LHCN-M2 (cell line): ENCODE measurements at regions not wholly inside any gene's neighbourhood (a gene's known extent, or its start where the extent isn't known, plus 50 kb on each side); places are given as distances from the start of the nearest gene placed in this dataset.
"Not testable (repeated sequence)": the region's sequence is repeated elsewhere in the genome, so short reads cannot be mapped to it uniquely, and the experiment has no call there.

Source experiments
- DNase-seq: peaks from one replicate; pipeline ENCODE4 v3.0.0-alpha.2; 2012; ENCODE audit warnings: low read depth

DNA sequence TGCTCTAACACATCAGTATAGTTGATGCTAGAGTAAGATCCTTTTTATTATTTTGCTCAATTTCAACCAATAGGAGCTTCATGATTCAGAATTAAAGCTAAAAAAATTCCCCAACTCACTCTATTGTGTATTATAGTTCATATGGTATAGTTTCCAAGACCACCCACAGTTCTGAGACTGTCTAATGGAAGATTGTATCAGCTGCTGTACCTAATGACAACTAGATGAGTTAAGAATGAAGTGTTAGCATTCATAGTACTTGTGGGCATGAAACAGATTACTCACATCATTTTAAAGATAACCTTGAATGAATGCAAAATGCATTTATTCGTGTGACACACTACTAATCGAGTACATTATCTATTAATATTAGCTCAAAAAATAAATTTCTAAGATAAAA, 289.9 kb upstream of the ATP11B start:
- DNase-seq: no peak

DNA sequence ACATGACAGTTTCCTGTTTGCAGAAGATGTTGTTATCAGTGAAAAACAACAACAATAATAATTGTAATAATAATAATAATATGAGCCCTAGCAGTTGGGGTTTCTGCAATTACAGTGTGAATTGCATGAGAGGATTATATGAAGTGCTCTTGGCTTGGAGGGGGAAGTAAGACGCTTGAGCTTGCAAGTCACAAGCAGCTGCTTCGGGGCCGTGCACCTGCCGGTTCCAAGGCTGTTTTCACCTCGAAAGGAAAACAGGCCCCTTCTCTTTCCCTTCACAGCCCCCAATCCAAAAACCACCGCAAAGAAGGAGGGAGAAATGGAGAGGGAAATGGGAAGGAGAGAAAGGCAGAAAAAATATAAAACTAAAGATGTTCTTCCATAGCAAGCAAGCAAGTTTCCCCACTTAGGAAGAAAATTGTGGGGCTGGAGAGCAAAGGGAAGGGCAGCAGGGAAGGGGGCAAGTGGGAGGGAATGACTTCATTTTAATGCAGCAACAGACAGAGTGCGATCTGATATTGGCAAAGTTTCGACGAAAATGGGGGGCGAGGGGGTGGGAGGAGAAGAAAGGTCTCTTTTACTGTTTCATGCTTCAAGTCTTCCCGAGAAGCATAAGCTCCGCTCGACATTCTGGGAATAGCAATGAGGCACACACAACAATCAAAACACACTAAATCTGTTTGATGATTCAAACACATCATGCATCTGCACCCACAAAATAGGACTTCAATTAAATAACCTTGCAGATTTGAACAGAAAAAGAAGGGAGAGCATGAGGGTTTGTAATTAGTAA, 284.2 kb upstream of the ATP11B start:
- DNase-seq: no peak

DNA sequence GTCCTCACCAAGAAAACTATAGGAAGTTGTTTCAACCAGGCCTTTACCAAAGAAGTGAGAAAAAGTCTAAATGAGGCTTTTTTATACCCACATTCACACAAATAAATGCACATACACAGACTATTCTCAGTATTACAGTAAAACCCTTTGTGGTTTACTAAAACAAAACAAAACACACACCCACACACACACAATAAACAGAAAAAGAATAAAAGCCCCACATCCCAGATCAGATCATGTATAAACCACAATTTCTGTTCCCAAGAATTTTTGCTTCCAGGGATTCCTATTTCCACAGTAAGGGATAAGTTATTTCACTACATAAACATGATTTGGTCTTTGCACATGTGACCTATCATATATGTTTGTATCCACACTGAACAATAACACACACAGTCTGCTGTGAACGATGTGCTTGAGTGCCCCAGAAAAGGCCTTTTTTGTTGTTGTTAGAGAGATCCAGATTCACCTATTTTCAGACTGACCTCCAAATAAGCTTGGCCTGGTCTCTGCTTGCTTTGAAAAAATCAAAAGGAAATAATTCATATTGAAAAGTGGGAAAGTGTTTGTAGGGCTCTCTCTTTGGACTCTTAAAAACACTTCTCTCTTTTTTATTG, 283.4 kb upstream of the ATP11B start:
- DNase-seq: no peak

DNA sequence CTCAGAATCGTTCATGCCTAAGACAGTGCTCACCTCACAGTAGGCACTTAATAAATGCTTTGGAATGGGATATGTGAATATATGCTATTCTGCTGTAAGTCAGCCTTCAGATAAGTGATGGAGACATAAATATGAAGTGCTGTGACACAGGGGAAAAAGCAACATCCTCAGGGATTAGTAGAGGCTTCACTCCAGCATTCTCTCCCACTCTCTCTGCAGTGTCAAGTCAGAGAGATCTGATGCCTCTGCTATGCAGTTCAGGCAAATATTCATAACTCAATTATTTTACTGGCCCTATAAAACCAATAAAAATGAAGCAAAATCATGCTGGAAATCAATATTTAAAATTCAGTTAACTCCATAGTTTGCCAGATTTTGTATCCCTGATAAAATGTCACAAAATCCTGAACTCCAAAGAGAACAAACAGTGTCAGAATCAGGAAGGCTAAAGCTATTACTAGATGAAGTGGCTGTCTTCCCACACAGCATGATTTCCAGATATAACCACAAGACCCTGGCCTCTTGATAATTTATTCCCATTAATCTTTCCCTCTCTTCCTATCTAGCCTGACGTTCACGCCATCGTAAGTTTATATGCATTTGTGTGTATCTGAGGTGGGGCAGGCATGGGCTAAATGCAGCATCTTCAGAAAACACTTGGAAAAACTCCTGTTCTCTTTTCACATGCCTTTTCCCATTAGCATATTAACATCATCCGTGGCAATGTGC, 278.9 kb upstream of the ATP11B start:
- DNase-seq: no peak

DNA sequence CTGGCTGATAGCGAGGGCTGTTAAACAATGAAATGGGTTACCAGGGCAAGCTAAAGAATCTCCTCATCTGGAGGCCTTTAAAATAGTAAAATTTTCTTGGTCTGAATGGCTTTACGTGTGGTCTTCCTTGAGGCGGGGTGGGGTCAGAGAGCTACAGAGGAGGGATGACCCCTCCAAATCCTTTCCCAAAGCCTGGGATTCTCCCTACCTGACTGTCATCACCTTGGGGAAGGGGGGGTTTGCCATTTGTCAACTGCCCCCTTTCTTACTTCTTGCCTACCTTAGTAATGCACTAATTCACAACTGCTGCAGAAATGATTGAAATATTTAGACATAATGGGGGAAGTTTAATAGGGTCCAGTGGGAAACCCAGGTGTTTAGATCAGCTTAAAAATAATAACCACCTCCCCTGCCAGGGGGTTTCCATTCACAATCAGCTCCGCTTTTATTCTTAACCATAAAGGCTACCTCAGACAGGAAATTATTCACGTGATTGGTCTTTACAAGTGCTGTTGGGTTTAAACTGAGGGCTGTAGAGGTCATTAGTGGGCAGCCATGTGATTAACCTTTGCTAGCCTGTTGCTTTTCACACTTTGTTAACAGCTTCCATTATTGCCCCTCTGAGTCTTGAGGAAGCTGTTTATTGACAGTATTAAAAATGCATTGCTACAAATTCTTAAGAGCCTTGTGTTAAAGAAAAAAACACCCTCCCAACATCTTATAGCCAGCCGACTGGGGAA, 276.5 kb upstream of the ATP11B start:
- DNase-seq: no peak

DNA sequence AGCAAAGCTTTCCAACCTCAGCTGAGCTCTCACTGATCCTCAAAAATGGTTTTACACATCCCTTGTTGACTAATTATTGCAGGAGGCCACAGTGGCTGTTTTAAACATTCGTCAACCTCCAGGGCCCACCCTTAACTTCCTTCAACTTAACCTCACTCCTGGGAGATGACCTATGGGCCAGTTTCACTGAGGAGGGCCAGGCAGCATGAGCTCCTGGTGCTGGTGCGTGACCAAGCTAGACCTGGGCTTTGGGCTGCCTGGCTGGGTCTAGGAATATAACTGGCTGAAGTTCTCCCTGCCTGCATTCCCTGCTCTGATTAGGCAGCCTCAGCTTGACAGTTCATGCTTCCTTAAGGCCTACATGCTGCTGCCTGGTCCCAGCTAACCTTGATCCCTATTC, 273.7 kb upstream of the ATP11B start:
- no peak for DNase-seq

DNA sequence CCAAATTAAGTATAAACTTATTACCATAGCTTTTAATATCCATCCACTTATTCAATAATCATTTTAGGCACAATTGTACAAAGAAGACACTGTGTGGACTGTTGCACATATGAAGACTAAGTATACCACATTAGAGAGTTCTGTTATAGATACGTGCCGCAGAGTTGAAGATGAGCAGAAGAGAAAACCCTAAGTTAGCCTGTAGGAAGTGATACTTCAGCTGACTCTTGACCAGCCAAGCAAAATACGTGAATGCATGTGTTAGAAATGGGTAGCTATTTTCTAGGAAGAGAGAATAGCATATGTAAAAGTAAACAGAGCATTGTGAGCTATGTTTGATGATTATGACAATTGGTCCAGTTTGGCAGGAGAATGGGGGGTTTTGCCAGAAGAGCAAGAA, 272.0 kb upstream of the ATP11B start:
- no peak for DNase-seq

DNA sequence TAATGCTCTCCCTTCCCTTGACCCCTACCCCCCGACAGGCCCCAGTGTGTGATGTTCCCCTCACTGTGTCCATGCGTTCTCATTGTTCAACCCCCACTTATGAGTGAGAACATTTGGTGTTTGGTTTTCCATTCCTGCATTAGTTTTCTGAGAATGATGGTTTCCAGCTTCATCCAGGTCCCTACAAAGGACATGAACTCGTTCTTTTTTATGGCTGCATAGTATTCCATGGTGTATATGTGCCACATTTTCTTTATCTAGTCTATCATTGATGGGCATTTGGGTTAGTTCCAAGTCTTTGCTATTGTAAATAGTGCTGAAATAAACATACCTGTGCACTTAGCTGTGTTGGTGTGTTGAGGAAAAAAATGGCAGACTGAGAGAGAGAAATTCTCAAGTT, 269.9 kb upstream of the ATP11B start:
- not testable (repeated sequence) for DNase-seq

DNA sequence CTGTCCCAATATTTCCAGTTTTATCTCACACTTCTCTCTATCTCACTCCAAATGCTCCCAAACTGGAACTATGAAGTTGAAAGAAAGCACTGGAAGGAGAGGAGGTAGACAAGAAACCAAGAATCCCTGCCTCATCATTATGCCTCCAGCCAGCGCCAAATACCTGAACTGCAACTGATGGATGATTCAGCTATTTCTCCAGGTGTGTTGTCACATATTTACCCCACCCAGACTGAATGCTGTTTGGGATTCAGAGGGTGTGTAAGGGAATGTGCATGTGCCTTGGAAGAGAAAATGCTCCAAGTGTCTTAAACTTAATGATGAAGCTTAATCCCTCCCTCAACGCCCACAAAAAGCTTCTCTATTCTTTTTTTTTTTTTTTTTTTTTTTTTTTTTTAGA, 269.5 kb upstream of the ATP11B start:
- DNase-seq: no peak

DNA sequence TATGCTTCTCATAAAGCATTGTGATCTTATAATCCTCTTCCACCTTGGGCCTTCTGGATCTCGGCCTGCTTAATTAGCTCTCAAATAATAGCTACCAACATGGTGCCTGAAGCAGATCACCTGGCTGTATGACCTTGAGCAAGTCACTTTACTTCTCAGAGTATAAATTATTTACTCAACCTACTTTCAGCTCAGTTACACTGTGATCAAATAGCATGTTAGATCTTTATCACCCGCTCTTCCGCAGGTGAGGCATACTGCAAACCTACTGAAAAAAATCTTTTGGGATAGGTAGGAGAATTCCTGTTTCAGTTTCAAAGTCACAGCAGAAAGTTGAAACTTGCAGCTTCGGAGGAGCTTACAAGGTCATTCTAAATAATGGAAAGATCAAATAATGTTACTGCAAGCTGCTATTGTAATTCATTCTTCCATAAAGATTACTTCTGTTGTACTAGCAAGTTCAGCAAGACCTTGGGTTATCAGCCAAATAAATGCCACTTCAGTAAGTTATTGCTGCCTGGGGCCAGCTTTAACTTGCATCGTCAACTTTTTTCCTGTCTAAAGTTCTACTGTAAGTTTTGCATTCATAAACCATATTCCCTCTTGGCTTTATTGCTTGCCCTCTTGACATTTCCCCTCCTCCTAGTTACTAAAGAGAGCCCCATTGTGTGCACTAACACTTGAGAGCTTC, 268.4 kb upstream of the ATP11B start:
- no peak for DNase-seq

DNA sequence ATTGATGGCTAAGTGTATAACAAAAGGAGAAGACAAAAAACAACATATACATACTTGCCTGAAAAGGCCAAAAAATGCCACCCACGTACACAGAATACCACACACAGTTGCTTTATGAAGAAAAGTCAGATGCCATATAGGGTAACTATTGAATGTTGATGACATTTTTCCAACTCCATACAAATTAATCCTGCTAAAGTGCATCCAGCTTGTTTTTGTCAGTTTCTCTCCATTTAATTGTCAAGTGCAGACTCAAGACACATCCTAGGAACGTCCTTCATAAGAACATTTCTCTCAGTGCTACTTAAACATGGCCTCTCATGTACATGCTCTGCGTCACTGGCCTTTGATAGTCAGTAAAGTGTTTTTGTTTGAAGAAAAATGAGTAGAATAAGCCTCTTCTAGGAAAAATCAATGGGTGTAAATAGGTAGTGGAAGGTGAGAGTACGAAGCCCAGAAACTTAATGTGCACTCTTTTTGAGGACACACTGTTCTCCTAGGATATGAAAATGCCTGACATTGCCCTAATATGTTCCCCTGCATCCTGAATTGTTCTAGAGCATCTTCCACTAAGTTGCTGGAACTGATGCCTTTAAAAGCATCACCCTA, 267.4 kb upstream of the ATP11B start:
- no peak for DNase-seq

DNA sequence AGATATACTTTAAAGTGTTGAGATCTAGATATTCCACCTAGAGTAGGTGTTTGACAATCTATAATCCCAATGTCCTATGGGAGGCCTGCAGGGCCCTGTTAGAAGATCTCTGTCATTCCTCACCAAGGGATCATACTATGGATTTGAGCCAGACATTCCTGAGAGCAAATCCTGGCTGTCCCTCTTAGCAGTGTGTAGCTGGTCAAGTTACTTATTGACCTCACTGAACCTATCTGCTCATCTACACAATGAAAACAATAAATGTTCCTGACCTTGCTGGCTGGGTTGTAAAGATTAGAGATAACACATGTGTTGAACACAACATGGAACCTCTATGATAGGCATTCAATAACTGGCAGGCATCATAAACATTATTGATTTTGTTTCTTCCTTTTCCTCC, 265.6 kb upstream of the ATP11B start:
- no peak for DNase-seq

DNA sequence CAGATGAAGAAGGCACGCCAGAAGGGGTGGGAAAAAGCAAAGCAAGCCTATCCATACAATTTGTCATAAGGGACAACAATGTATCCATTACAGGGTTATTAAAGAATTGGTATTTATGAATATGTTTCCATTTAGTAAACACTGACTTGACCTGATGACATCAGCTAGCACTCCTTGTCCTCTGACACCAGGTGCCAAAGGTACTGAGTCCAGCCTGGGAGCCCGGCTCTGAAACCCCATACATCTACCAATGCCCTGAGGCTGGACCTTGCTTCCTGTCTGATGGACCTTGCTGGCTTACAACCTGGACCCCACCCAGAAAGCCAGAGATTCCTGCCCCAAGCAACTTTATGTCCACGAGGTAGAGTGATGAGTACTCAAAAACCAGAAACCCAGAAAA, 263.0 kb upstream of the ATP11B start:
- no peak for DNase-seq

DNA sequence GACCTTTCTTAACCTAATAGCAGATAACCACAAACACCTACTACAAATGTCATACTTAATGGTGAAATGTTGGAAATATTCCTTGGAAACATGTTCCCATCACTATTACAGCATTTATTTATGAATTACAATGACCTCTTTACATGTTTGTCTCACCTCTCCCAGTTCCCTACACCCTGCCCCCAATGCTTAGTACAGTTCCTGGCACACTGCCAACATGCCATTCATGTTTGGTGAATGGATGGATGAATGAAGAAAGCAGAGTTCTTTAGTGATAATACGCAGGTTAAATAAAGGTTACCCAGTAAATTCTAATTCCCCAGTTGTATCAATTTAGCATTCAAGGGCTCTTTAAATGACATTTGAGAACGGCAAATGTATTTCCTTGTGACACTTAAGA, 259.9 kb upstream of the ATP11B start:
- DNase-seq: no peak

DNA sequence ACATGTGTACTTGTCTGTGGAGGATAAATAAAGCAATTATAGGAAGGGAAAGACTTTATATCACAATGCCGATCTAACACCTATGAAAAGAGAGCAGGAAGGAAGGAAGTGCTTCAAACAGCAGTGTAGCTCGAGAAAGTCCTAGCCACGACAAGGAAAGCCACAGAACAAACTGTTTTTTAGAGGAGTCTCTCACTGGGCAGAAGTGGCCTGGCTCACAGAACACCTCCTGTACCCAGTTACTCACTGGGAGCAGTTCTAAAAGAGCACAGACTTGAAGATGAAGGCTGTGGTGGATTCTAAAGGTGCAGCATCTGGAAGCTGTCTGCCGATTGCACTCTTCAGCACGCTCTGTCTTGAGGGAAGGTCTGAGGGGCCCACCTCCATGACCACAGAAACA, 248.8 kb upstream of the ATP11B start:
- no peak for DNase-seq

DNA sequence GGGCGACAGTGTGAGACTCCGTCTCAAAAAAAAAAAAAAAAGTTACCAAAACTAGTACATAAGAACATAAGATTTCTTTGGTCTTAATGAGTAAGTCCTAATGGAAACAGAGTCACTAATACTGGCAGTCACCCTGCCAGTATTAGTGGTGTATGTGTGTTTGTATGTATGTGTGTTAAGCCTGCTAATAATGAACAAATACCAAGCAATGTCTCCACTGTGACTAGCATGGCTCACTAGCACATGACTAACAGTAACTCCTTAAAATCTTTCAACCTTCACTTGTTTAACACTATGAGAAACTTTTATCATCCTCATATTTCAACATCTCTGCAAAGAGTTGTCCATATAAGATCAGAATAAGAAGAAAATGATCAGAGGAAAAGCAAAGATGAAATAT, 231.0 kb upstream of the ATP11B start:
- no peak for DNase-seq

DNA sequence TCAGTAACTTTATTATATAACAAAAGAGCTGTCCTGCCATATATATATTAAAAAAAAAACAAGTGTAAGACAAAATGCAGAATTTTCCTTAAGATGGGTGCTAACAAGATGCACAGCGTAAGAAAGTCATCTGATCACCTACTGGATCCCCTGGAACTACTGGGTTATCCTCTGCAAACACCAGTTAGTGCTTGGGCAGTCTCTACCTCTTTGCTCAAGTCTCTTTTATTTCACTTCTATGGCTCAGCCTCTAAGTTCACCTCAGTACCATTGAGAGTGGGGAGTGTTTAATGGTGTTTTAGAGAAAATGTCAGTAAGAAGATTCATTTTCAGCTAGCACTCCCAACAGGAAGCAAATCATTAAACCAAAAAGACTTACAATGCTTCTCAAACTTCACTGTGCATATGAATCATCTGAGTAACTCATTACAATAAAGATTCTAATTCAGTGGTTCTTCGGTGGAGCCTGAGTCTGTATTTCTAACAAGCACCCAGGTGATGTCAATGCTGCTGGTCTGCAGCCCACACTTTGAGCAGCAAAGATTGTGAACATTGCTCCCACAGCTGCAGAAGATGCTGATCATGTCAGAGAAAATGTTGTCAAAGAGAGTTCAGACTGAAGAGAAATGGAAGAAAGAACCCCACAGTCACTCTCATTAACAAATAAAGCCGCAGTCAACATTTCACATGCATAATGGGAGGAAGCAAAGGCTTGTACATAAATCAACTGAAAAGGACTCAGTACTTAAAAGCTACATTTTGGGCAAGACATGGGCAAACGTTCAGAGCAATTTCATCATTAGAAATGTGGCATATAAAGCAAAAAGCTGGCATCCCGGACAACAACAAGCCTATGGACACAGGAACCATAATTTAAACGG, 227.1 kb upstream of the ATP11B start:
- no peak for DNase-seq

DNA sequence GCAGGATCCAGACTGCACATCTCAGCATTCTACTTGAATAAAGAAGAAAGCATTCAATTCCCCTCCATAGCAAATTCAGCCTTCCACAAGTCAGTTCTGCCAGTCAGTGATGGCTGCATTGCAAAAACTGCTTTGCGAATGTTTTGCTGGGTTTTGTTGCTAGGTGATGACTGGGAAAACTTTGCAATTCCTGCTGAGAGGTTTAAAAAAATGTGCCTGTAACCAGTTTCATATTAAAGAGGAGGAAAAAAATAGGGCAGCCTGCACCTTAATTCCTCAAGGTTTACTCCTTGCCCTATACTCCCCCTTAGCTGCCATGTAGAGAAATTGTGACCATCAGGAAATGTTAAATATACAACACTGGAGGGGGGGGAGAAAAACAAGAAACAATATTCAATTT, 225.6 kb upstream of the ATP11B start:
- peak; percentile 41 for DNase-seq

DNA sequence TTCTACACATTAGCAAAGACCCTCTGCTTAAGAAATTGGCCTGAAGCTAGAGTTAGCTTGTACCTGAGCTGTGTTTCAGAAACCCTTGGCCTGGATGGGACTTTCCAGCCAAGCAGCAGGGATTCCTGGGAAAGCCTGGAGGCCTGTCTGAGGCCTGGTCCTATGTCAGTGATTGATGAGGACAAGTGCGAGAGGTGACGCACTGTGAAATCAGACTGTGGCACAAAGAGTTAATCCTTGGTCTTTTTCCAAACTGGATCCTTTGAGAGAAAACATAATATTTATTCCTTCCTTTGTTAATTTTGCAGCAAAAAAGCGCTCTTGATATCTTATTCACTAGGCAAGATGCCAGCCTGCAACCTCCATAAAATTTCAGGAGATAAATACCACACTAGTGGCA, 225.0 kb upstream of the ATP11B start:
- DNase-seq: peak; percentile 78

DNA sequence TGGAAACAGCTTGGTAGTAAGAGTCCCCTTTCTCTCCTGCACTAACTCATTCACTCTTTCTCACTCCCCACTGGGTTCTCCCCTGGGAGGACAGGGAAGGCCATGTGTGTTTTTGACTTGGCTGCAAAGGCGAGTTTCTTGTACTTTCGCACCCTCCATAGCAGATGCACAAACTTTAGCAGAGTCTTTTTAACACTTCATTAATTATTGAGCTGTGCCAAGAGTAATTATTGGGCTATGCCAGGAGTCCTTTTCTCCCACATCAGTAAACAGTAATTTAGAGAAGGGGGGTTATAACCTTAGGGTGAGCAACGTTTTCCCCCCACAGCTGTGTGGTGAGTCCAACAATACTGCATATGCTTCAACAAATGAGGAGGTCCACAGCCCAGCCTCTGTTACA, 224.4 kb upstream of the ATP11B start:
- peak; percentile 15 for DNase-seq
